ENCODE measurements at regions not wholly inside any gene's neighbourhood (a gene's known extent, or its start where the extent isn't known, plus 50 kb on each side); places are given as distances from the start of the nearest gene placed in this dataset.
"Not testable (repeated sequence)": the region's sequence is repeated elsewhere in the genome, so short reads cannot be mapped to it uniquely, and the experiment has no call there.

DNA sequence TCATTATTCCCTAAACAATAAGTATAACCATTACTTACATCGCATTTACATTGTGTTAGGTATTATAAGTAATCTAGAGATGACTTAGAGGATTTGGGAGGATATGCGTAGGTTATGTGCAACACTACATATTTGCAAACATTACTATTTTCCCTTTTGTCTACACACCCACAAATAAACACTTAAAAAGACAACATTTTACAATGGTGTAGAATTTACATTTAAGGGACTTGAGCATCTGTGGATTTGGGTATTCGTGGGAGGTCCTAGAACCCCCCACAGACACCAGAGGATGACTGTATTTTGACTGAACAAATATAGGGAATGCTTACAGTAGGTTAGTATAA, 220.2 kb upstream of the MYO3A start:
- no peak for DNase-seq (ENCODE audit: low read depth)

DNA sequence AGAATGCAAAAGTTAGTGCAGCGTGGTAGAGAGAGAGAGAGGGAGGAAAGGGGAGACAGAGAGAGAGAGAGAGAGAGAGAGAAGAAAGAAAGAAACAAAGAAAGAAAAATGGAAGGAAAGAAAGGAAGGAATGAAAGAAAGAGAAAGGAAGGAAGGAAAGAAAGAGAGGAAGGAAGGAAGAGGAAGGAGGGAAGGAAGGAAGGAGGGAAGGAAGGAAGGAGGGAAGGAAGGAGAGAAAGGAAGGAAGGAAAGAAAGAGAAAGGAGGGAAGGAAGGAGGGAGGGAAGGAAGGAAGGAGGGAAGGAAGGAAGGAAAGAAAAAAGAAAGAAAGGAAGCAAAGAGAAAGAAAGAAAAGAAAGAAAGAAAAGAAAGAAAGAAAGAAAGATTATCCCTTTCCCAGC, 209.8 kb upstream of the MYO3A start:
- DNase-seq (ENCODE audit: low read depth), result no peak

DNA sequence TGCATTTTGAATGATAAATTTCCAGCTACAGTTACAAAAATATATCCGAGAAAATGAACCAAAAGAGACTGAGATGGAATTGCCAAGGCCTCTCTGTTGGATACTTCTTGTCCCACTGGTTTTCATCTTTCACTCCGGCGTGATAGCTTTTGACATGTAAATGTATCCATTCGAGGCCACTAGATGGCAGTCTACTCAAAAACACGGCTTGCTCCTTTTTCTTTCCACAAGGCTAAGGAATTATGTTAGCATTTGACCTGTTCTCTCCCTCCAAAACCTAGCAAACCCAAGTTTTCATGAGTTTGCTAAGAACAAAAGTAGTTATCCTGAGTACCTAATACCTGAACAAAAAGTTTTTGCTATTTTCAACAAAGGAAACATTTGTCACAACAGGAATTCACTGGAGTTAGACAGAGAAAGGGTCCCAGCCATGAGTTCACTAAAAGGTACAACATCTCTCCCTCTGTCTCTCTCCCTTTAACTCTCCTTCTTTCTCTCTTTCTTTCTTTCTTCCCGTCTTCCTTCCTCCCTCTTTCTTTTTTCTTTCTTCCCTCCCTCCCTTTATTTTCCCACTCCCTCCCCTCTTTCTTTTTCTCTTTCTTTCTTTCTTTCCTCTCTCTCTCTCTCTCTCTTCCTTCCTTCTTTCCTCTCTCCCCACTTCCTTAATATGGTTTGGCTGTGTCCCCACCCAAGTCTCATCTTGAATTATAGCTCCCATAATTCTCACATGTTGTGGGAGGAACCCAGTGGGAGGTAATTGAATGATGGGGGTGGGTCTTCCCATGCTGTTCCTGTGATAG, 207.9 kb upstream of the MYO3A start:
- DNase-seq (ENCODE audit: low read depth), result no peak

DNA sequence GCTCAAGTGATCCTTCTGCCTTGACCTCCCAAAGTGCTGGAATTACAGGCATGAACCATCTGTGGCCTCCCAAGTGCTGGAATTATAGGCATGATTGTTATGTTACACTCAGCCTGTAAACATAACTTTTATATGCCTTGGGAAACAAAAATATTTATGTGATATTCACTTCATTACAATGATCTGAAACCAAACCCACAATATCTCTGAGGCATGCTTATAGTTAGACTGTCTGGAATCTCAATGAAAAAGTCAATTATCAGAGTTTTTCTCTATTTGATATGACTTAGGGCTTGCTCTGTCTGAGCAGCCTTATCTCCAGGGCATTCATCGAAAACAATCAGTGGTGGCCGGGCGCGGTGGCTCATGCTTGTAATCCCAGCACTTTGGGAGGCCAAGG, 195.3 kb upstream of the MYO3A start:
- DNase-seq (ENCODE audit: low read depth), result no peak

DNA sequence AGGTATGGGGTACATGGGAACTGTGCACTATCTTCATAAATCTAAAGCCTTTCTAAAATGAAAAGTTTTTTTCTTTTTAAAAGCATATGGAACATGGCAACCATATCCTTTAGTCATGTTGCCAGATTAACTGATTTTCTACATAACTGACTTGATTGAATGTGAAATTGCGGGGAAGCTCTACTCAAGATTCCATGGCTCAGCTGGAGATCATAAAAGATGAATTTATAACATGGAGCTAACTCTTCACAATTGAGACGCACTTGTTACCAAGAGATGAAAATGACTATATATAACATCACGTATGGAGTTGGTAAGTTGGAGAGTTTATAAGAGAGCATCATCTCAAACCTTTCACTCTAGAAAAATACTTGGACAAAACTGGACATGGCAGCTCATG, 190.2 kb upstream of the MYO3A start:
- no peak for DNase-seq (ENCODE audit: low read depth)

DNA sequence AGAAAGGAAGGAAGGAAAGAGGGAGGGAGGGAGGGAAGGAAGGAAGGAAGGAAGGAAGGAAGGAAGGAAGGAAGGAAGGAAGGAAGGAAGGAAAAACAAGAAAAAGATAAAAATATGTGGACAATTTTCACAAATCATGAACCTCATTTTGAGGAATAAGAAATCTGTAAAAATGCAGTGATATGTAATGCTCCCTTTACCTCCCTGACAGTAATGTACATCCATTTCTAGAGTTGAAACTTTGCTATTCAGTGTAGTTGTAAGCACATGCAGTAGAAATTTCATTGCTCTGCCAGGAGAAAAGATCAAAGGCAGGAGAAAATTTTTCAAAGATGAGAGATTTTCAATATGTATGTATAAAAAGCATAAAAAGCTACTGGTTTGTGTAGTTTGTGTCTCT, 189.5 kb upstream of the MYO3A start:
- DNase-seq (ENCODE audit: low read depth), result no peak

DNA sequence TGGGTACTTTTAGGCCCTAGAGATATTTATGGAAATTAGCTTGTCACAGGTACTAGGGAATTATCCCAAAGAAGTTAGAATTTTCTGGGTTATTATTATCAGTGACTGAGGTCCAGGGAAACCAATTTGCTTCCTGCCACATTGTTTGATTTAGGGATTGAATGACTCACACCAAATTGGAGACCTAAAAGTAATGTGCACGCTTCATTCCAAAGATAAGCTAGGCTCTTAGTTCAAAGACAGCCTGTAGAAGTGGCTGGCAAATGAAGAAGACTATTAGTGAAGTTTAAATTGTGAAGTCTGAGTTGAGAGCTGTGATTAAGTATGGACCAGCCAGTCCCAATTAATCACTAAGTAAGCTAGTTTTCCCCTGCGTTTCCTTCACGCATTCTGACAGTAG, 188.1 kb upstream of the MYO3A start:
- DNase-seq (ENCODE audit: low read depth), result no peak

DNA sequence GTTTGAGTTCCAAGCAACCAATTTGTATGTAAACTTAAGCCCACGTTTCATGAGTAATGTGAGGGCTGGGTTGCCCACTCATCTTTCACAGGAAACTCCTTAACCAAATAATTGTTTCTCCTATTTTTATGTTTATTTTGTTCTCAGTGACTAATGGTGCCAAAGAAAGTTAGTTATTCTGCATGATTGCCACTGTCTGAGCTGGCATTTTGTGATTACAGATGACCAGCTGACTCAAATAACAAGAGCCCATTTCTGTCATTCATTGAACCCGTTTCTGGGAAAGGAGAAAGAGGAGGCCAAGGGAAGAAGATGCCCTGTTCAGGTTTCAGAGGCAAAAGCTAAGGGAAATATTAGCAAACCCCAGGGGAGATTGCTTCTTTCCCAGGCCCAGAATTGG, 186.9 kb upstream of the MYO3A start:
- DNase-seq (ENCODE audit: low read depth), result no peak

DNA sequence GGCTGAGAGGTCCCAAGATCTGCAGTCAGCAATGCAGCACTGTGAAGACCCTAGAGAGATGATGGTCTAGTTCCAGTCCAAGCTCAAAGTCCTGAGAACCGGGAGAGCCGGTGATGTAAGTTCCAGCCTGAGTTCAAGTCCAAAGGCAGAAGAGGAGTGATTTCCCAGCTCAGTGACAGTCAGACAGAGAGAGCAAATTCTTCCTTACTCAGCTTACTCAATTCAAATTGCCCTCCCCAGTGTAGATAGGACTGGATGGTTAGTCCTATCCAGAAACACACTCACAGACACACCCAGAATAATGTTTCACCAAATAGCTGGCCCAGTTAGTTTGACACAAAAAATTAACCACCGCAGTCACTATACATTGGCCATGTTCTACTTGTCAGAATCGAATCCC, 185.5 kb upstream of the MYO3A start:
- no peak for DNase-seq (ENCODE audit: low read depth)

DNA sequence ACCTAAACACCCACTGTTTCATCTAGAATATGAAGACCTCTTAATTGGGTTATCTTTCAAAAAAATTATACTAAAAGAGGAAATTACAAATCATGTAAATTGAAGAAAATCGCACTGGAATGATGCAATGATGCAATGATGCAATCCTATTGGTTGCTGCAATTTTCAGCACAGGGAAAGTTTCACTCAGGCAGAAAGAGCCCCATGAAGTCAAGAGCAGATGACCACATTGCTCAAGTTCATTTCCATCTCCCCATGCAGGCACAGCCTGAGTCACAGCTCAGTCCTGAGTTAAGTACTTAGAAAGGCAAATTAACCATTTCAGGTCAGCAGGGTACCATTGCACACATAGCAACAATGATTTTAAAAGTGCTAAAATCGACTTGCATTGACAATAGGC, 180.3 kb upstream of the MYO3A start:
- DNase-seq (ENCODE audit: low read depth), result no peak

DNA sequence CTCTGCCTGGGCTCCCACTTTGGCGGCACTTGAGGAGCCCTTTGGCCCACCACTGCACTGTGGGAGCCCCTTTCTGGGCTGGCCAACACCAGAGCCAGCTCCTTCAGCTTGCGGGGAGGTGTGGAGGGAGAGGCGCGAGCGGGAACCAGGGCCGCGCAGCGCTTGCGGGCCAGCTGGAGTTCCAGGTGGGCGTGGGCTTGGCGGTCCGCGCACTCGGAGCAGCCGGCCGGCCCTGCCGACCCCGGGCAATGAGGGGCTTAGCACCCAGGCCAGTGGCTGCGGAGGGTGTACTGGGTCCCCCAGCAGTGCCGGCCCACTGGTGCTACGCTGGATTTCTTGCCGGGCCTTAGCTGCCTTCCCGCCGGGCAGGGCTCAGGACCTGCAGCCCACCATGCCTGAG, 178.2 kb upstream of the MYO3A start:
- DNase-seq (ENCODE audit: low read depth), result not testable (repeated sequence)

DNA sequence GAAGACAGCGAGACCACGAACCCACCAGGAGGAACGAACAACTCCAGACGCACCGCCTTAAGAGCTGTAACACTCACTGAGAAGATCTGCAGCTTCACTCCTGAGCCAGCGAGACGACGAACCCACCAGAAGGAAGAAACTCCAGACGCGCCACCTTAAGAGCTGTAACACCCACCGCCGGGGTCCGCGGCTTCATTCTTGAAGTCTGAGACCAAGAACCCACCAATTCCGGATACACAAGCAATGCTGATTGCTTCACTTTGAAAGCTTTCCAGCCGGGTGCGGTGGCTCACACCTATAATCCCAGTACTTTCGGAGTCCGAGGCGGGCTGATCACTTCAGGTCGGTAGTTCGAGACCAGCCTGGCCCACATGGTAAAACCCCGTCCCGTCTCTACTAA, 177.2 kb upstream of the MYO3A start:
- no peak for DNase-seq (ENCODE audit: low read depth)

DNA sequence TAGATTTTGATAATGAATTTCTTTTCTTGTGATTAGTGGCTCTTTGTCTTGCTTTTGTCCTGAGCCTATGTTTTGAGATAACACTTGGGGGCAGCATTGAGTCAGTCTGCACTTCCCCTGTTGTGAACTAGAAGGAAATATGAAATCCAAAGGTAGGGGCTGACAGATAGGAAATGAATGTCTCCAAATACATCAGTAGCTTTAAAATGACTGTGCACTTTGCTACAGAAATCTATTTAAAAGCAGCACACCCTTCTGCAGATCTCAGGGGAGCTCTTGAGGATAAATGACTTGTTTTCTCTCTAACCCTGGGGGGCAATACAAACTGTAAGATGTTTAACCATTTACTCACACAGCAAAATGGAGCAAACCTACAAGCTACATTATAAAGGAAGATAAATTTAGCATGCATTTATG, 176.0 kb upstream of the MYO3A start:
- DNase-seq (ENCODE audit: low read depth), result no peak

DNA sequence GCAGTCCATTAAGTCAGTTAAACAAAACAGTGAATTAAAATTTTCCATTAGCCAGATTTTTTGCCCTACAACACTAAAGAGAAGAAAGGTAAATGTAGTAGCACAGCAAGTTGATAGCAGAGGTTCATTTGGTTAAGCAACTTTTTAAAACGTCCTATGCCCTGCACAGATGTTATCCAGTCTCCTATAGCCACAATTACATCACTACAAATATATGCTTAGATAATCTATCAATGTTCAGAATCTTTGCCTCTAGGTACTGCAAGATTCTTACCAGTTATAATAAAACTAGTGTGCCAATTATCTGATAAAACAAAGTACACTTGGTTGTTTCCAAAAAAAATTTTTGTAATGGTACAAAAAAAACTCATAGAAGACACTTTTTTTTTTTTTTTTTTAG, 175.5 kb upstream of the MYO3A start:
- no peak for DNase-seq (ENCODE audit: low read depth)

DNA sequence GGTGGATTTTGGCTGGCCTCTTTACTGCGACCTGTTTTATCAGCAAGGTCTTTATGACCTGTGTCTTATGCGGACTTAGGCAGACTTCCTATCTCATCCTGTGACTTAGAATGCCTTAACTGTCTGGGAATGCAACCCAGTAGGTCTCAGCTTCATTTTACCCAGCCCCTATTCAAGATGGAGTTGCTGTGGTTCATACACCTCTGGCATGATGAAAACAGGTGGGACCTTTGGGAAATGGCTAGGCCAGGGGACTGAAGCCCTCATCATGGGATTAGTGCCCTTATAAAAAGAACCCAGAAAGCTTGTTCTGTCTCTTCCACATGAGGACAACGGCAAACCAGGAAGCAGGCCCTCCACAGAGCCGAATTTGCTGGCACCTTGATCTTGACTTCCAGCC, 172.1 kb upstream of the MYO3A start:
- DNase-seq (ENCODE audit: low read depth), result no peak

DNA sequence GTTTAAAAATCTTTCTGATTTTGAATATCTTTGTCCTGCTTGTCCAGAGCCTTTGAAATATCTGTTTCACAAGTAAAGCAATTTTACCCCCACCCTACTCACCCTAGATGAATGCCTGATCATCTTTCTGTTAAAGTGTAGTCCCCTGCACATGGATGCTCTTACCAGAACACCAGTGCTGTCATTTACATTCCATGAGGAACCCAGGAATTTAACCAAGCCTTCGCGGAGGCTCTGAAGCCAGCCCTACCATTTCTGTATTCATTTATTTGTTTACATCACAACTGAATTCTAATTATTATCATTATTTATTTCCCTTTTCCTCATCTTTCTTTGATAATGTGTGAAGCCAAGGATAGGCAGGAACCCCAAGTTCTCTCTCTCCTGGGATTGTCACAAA, 167.8 kb upstream of the MYO3A start:
- DNase-seq (ENCODE audit: low read depth), result no peak

DNA sequence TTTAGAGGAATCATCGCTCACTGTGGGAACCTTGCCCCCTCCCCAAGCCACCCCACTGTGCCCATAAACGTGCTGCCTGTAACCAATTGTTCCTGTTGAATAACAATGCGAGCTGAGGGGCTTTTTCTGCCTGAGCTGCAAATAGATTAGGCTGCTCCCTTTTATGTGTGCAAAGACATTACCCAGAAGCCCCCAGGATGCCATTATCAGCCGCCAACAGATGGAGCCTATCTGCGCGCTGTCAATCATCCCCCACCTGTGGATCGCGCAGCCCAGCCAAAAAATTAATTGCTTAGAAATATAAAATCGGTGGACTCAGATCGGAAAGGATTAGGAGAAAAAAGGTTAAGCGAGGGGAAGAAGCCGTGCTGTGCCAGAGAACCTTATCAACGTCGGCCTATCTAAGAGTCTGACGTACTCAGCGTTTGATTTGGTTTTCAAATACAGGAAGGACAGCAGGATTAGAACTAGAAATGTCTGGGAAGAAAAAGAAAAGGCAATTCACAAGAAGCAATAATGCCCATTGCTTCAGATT, 167.3 kb upstream of the MYO3A start:
- no peak for DNase-seq (ENCODE audit: low read depth)

DNA sequence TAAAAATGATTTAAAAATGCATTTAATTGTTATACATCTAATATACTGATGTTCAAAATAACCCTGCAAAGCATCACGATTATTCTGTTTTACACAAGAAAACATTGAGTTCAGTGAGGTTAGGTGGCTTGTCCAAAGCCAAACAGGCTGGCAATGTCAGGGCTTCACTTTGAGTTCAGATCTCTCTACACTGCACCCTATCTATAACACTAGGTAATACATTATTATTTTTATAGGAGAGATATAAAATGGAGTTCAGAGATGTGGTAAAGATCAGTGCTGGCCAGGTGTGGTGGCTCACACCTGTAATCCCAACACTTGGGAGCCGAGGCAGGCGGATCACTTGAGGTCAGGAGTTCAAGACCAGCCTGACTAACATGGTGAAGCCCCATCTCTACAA, 165.9 kb upstream of the MYO3A start:
- no peak for DNase-seq (ENCODE audit: low read depth)

DNA sequence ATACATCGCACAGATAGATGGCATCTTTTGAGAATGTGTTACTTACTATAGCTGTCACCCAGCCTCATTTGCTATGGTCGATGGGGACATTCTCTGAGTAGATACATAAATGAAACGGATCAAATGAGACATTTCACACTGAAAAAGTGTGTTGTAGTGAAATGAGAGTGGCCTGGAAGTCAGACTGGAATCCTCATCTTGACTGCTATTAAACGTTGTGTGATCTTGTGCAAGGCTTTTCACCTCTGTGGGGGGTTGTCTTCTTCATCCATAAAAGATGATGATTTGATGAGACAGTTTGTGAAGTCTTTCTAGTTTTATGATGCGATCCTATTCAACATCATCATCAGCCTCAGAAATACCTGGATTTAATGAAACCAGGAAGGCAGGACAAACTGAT, 155.4 kb upstream of the MYO3A start:
- DNase-seq (ENCODE audit: low read depth), result no peak

DNA sequence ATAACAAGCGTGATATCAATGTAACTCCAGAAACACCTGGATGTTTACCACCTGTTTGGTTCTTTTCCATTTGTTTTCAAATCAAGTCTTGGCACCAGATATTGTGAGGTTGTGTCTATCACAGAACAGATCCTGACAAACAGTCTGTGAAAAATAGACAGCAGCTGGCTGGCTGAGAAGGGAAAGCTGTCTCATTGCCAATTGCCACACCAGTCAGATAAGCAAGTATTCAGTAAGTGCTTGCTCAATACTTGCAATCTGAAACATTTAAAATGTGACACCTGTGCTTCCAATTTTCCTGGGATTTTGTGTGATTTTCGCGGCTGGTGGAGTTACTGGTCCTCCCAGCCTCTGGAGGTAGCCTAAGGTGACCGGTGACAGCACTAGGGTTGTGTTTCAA, 147.9 kb upstream of the MYO3A start:
- DNase-seq (ENCODE audit: low read depth), result no peak

DNA sequence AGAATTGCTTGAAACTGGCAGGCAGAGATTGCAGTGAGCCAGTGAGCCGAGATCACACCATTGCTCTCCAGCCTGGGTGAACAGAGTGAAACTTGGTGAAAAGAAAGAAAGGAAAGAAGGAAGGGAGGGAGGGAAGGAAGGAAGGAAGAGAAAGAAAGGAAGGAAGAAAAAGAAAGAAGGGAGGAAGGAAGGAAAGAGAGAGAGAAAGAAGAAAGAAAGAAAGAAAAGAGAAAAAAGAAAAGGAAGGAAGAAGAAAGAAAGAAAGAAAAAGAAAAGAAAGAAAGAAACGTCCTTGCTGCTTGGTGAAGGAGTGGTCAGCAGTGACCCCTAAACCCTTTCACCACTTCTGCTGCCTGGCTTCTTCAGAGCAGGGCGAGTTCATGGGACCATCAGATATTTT, 147.1 kb upstream of the MYO3A start:
- DNase-seq (ENCODE audit: low read depth), result no peak

DNA sequence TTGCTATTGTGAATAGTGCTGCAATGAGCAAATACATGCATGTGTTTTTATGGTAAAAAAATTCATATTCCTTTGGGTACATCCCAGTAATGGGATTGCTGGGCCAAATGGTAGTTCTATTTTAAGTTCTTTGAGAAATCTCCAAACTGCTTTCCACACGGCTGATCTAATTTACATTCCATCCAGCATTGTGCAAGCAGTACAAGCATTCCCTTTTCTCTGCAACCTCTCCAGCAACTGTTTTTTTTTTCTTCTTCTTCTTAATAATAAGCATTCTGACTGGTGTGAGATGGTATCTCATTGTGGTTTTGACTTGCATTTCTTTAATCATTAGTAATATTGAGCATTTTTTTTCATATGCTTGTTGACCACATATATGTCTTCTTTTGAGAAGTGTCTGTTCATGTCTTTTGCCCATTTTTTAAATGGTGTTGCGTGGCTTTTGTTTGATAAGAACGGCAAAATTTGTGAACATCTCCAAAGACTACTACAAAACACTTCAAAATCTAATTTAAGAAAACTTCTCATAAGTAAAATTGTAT, 136.1 kb upstream of the MYO3A start:
- no peak for DNase-seq (ENCODE audit: low read depth)

DNA sequence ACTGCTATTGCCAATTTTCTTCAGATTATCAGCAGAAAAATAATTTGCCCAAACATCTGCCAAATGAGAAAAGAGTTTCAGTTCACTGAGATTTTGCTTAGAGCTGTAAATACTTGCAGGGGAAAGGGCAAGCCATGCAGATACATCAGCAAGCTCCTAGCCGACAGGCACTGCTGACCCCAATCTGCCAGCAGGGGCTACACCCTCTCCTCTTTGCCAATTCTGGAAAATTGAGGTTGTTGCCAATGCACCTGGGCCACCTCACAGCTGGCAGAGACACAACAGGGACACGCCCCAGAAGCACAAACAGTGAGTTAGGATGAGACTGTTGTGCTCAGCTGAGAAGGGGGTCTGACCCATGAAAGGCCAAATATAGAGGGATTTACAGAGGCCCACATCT, 129.5 kb upstream of the MYO3A start:
- no peak for DNase-seq (ENCODE audit: low read depth)

DNA sequence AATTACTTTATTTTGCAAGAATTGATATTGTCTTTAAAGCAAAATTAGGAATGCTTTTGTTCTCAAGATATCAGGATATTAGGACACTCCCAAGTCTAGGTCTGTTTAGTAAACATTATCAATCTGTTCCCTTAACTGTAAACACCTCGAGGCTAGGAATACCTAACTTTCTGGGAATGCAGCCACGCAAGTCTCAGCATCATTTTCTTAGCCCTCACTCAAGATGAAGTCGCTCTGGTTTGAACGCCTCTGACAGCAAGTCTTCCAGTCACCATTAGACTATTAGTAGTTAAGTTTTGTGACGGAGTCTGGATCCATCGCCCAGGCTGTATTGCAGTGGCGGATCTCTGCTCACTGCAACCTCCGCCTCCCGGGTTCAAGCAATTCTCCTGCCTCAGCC, 128.0 kb upstream of the MYO3A start:
- no peak for DNase-seq (ENCODE audit: low read depth)

Measured in activated T-cell treated with anti-CD3 and anti-CD28 coated beads for 1 hour (primary cell).